IMR-90 (cell line): ENCODE measurements at regions not wholly inside any gene's neighbourhood (a gene's known extent, or its start where the extent isn't known, plus 50 kb on each side); places are given as distances from the start of the nearest gene placed in this dataset.

ENCODE experiments used
- ATAC-seq: fragments of 200-7000 bp; cut with Tn5 transposase; 2 replicates; pipeline ENCODE4 v1.9.1; 2020; ENCODE audit warnings: low read depth, mild to moderate bottlenecking, moderate library complexity
- BruUV-seq: library from RNA; stranded (reverse); fragments of 400-500 nt; replicated peaks from 2 replicates; lab custom pipeline; 2021; lab: Mats Ljungman, UMichigan
- CTCF ChIA-PET: fragments of 300-600 bp; formaldehyde crosslinking; extraction: SDS; loops from one replicate; lab custom pipeline; 2021; ENCODE audit warnings: antibody characterized with exemption; lab: Yijun Ruan, JAX
- POLR2A ChIA-PET: fragments of 300-600 bp; sonication (Branson Sonifier 250); formaldehyde crosslinking; loops from one replicate; lab custom pipeline; 2022; ENCODE audit warnings: antibody characterized with exemption; ENCODE audit not compliant: unreplicated experiment; lab: Charles Lee
- DNase-seq: peaks from one replicate; pipeline ENCODE4 v3.0.0; 2013
- H2AFZ ChIP-seq: replicated peaks from 2 replicates; pipeline ENCODE3; 2013; ENCODE audit warnings: low read length, mild to moderate bottlenecking; ENCODE audit not compliant: poor library complexity
- H2AK5ac ChIP-seq: 2 replicates; pipeline ENCODE4 v1.6.1; 2013; ENCODE audit warnings: low read depth, low read length, inconsistent platforms
- H2AK9ac ChIP-seq: replicated peaks from 2 replicates; pipeline ENCODE3; 2013; ENCODE audit warnings: mild to moderate bottlenecking, low read depth, low read length, moderate library complexity; ENCODE audit not compliant: poor library complexity
- H2BK120ac ChIP-seq: 2 replicates; pipeline ENCODE4 v1.6.1; 2013; ENCODE audit warnings: low read depth, low read length, inconsistent platforms
- H2BK15ac ChIP-seq: 3 replicates; pipeline ENCODE4 v1.6.1; 2013; ENCODE audit warnings: low read depth, low read length, inconsistent platforms
- H2BK20ac ChIP-seq: 2 replicates; pipeline ENCODE4 v1.6.1; 2013; ENCODE audit warnings: low read depth, mild to moderate bottlenecking, inconsistent platforms, low read length, moderate library complexity
- H2BK5ac ChIP-seq: 2 replicates; pipeline ENCODE4 v1.6.1; 2013; ENCODE audit warnings: mild to moderate bottlenecking, low read depth, low read length, inconsistent platforms; ENCODE audit not compliant: poor library complexity, severe bottlenecking
- H3K14ac ChIP-seq: replicated peaks from 2 replicates; pipeline ENCODE4 v1.6.1; 2013; ENCODE audit warnings: low read depth, low read length, inconsistent platforms
- H3K18ac ChIP-seq: 2 replicates; pipeline ENCODE4 v1.6.1; 2013; ENCODE audit warnings: low read depth, low read length, control low read depth
- H3K23ac ChIP-seq: 2 replicates; pipeline ENCODE4 v1.6.1; 2013; ENCODE audit warnings: low read depth, low read length, inconsistent platforms
- H3K27ac ChIP-seq: 2 replicates; pipeline ENCODE4 v1.5.1; 2013; ENCODE audit warnings: mild to moderate bottlenecking, control low read depth, low read length; ENCODE audit not compliant: insufficient read depth
- H3K27me3 ChIP-seq: 2 replicates; pipeline ENCODE4 v1.6.1; 2013; ENCODE audit warnings: low read length; ENCODE audit not compliant: control insufficient read depth, insufficient read depth
- H3K36me3 ChIP-seq: 2 replicates; pipeline ENCODE4 v1.6.1; 2013; ENCODE audit warnings: low read length, mixed read lengths; ENCODE audit not compliant: control insufficient read depth, insufficient read depth
- H3K4ac ChIP-seq: 2 replicates; pipeline ENCODE4 v1.6.1; 2013; ENCODE audit warnings: low read depth, low read length, inconsistent platforms
- H3K4me1 ChIP-seq: 2 replicates; pipeline ENCODE4 v1.6.1; 2013; ENCODE audit warnings: low read length, mixed read lengths; ENCODE audit not compliant: control insufficient read depth, insufficient read depth
- H3K4me2 ChIP-seq: 2 replicates; pipeline ENCODE4 v1.6.1; 2013; ENCODE audit warnings: low read depth, mild to moderate bottlenecking, control low read depth, low read length, moderate library complexity
- H3K4me3 ChIP-seq: 2 replicates; pipeline ENCODE4 v1.5.1; 2013; ENCODE audit warnings: low read depth, mild to moderate bottlenecking, control low read depth, low read length, moderate library complexity; ENCODE audit not compliant: insufficient read depth
- H3K56ac ChIP-seq: 2 replicates; pipeline ENCODE4 v1.6.1; 2013; ENCODE audit warnings: low read length, inconsistent platforms; ENCODE audit not compliant: insufficient read depth; ENCODE audit errors: extremely low read depth
- H3K79me1 ChIP-seq, 2 experiments: 2 replicates each; pipeline ENCODE4 v1.6.1; 2013; ENCODE audit warnings: low read length in 2 of 2, inconsistent platforms in 1 of 2, low read depth in 1 of 2
- H3K9ac ChIP-seq: 2 replicates; pipeline ENCODE4 v1.6.1; 2013; ENCODE audit warnings: low read depth, low read length, control low read depth
- H3K9me1 ChIP-seq: 2 replicates; pipeline ENCODE4 v1.6.1; 2013; ENCODE audit warnings: low read length, inconsistent platforms; ENCODE audit not compliant: insufficient read depth
- H3K9me3 ChIP-seq: 2 replicates; pipeline ENCODE4 v1.6.1; 2013; ENCODE audit warnings: low read length; ENCODE audit not compliant: control insufficient read depth, insufficient read depth
- H4K20me1 ChIP-seq: 2 replicates; pipeline ENCODE4 v1.6.1; 2013; ENCODE audit warnings: low read length, inconsistent platforms; ENCODE audit not compliant: insufficient read depth
- H4K5ac ChIP-seq: 2 replicates; pipeline ENCODE4 v1.6.1; 2013; ENCODE audit warnings: mild to moderate bottlenecking, low read depth, low read length, control low read depth
- H4K8ac ChIP-seq, 2 experiments: 2 replicates each; pipeline ENCODE4 v1.6.1; 2013; ENCODE audit warnings: low read depth in 2 of 2, low read length in 2 of 2, control low read depth in 1 of 2, inconsistent platforms in 1 of 2
- H4K91ac ChIP-seq: 2 replicates; pipeline ENCODE4 v1.6.1; 2013; ENCODE audit warnings: low read depth, low read length, inconsistent platforms; ENCODE audit not compliant: insufficient read depth
- BHLHE40 ChIP-seq: fragments of 150-350 bp; IDR thresholded peaks from 2 replicates; pipeline ENCODE4 v1.6.1; 2016; ENCODE audit warnings: mild to moderate bottlenecking, low read depth, low read length
- MAFK ChIP-seq: IDR thresholded peaks from 2 replicates; pipeline ENCODE4 v1.6.1; 2012; ENCODE audit warnings: low read depth, low read length, improper control_type of control experiment
- MAZ ChIP-seq: IDR thresholded peaks from 2 replicates; pipeline ENCODE4 v1.6.1; 2012; ENCODE audit warnings: low read depth, mild to moderate bottlenecking, low read length, improper control_type of control experiment, moderate library complexity, borderline replicate concordance
- MXI1 ChIP-seq: IDR thresholded peaks from 2 replicates; pipeline ENCODE4 v1.6.1; 2012; ENCODE audit warnings: low read depth, mild to moderate bottlenecking, low read length, moderate library complexity, borderline replicate concordance
- NFE2L2 ChIP-seq: fragments of 150-350 bp; IDR thresholded peaks from 2 replicates; pipeline ENCODE4 v1.6.1; 2016; ENCODE audit warnings: low read depth, mild to moderate bottlenecking, low read length
- POLR2A ChIP-seq: IDR thresholded peaks from 2 replicates; pipeline ENCODE4 v1.6.1; 2012; ENCODE audit warnings: mild to moderate bottlenecking, low read depth, low read length
- RCOR1 ChIP-seq: IDR thresholded peaks from 2 replicates; pipeline ENCODE4 v1.6.1; 2012; ENCODE audit warnings: mild to moderate bottlenecking, low read length, improper control_type of control experiment; ENCODE audit not compliant: insufficient replicate concordance
- RFX5 ChIP-seq: IDR thresholded peaks from 2 replicates; pipeline ENCODE4 v1.8.0; 2012; ENCODE audit warnings: low read depth, mild to moderate bottlenecking, low read length, moderate library complexity
- SMC3 ChIP-seq: fragments of 150-350 bp; IDR thresholded peaks from 2 replicates; pipeline ENCODE4 v1.6.1; 2016; ENCODE audit warnings: low read depth, mild to moderate bottlenecking, antibody characterized with exemption, low read length, moderate library complexity
- WGBS, 2 experiments: methylation state at CpG; one replicate each; pipeline versions ENCODE4 v1.1.5 to v1.1.7; 2013; ENCODE audit warnings: missing lambda C conversion rate in 2 of 2; ENCODE audit not compliant: insufficient read length in 1 of 2; ENCODE audit errors: extremely low coverage in 2 of 2; 5-methylcytosine and 5-hydroxymethylcytosine counted together
- dilution Hi-C: fragments of 300-500 bp; cut with HindIII; formaldehyde crosslinking; loops from one replicate; pipeline ENCODE4 v1.14.3; 2018; ENCODE audit warnings: low sequenced_read_pairs; ENCODE audit not compliant: unreplicated experiment
- in situ Hi-C: fragments of 300-500 bp; cut with MboI; formaldehyde crosslinking; loops from 3 replicates; pipeline ENCODE4 v1.14.3; 2019; ENCODE audit warnings: low sequenced_read_pairs, inconsistent platforms, mixed read lengths
- intact Hi-C: fragments of 100-400 bp; cut with micrococcal nuclease; formaldehyde crosslinking; loops from 2 replicates; pipeline ENCODE4 v1.10.0; 2022
- TF ChIP-seq, protein P1 (sequence below): conservative IDR thresholded peaks from 2 replicates; pipeline ENCODE4 v1.5.1; 2012; ENCODE audit warnings: mild to moderate bottlenecking, low read depth, low read length, improper control_type of control experiment
- TF ChIP-seq, protein P2 (sequence below): fragments of 150-350 bp; IDR thresholded peaks from 2 replicates; pipeline ENCODE4 v1.6.1; 2016; ENCODE audit warnings: low read depth, mild to moderate bottlenecking, low read length, moderate library complexity, borderline replicate concordance

DNA sequence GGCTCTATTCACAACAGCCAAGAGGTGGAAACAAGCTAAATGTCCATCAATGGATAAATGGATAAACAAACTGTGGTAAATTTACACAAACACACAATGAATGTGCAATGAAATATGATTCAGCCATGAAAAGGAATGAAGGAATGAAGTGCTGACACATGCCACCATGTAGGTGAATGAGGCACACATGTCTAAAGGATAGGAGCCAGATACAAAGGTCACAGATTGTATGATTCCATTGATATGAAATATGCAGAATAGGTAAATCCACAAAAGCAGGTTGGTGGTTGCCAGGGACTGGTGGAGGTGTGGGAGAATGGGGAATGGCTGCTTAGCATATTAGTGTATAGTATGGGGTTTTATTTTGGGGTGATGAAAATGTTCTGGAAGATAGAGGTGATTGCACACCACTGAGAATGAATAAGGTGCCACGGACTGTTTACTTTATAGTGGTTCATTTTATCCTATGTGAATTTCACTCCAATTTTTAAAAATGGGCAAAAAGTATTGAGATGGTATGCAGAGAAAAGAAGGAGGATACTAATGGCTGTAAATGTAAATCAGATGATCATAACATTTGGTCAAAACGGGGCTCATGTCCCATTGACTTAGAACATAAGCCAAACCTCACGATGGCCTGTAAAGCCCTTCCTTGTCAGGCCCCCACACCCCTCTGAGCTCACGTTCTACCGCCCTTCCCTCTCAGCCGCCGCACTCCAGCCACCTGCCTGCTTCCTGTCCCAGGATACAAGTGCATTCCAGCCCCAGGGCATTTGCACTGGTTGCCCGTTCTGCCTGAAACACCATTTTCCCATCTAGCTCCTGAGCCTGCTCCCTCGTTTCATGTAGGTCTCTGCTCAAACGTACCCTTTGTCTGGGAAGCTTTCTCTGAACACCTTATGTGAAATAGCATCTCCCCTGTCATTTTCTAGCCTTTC lies 165.5 kb downstream of the DDX1 start:
- Histone ChIP-seq H3K4me3 (no peak overlapping the region), H4K91ac (no peak overlapping the region), H3K36me3 (no peaks in the 10 kb centered on the region), H3K9me3 (peaks cover 11% of the 10 kb centered on the region; the same call in 1 of the 2 replicates), H2AFZ (no peak overlapping the region), H3K4ac (no peak overlapping the region), H3K4me1 (no peaks in the 10 kb centered on the region), H3K79me1 (no peaks in the 10 kb centered on the region), H2BK120ac (no peak overlapping the region), H3K27ac (no peak overlapping the region), H4K8ac (no peak overlapping the region), H3K56ac (no peak overlapping the region), H2BK15ac (no peak overlapping the region), H2AK9ac (no peak overlapping the region), H3K9ac (no peak overlapping the region), H2BK5ac (no peak overlapping the region), H3K23ac (no peak overlapping the region), H3K9me1 (no peaks in the 10 kb centered on the region), H3K27me3 (no peaks in the 10 kb centered on the region), H4K5ac (no peak overlapping the region), H3K18ac (no peak overlapping the region), H3K4me2 (no peak overlapping the region), H2BK20ac (no peak overlapping the region), H2AK5ac (no peak overlapping the region), H3K14ac (no peak overlapping the region), H4K20me1 (no peaks in the 10 kb centered on the region)
- in situ Hi-C loops: no loop called here
- intact Hi-C loops: no loop called here
- dilution Hi-C loops: no loop called here
- TF ChIP-seq BHLHE40 (no peak), POLR2A (no peak), RCOR1 (no peak), NFE2L2 (no peak), MAFK (no peak), MXI1 (no peak), RFX5 (no peak), SMC3 (no peak), MAZ (no peak)
- TF ChIP-seq, protein P1, sequence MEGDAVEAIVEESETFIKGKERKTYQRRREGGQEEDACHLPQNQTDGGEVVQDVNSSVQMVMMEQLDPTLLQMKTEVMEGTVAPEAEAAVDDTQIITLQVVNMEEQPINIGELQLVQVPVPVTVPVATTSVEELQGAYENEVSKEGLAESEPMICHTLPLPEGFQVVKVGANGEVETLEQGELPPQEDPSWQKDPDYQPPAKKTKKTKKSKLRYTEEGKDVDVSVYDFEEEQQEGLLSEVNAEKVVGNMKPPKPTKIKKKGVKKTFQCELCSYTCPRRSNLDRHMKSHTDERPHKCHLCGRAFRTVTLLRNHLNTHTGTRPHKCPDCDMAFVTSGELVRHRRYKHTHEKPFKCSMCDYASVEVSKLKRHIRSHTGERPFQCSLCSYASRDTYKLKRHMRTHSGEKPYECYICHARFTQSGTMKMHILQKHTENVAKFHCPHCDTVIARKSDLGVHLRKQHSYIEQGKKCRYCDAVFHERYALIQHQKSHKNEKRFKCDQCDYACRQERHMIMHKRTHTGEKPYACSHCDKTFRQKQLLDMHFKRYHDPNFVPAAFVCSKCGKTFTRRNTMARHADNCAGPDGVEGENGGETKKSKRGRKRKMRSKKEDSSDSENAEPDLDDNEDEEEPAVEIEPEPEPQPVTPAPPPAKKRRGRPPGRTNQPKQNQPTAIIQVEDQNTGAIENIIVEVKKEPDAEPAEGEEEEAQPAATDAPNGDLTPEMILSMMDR: no peak
- TF ChIP-seq, protein P2, sequence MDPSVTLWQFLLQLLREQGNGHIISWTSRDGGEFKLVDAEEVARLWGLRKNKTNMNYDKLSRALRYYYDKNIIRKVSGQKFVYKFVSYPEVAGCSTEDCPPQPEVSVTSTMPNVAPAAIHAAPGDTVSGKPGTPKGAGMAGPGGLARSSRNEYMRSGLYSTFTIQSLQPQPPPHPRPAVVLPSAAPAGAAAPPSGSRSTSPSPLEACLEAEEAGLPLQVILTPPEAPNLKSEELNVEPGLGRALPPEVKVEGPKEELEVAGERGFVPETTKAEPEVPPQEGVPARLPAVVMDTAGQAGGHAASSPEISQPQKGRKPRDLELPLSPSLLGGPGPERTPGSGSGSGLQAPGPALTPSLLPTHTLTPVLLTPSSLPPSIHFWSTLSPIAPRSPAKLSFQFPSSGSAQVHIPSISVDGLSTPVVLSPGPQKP: no peak
- 68% methylated on average over 7 of the region's 10 CpGs; no CpG with 5 or more reads in 1 of the 2 experiments for WGBS, 2 experiments
- ChIA-PET POLR2A (no interaction called here), CTCF (no interaction called here)
- DNase-seq: no peak
- BruUV-seq: no TSS peak
- ATAC-seq: no peak
